GM21825 (cell line): ENCODE measurements at regions not wholly inside any gene's neighbourhood (a gene's known extent, or its start where the extent isn't known, plus 50 kb on each side); places are given as distances from the start of the nearest gene placed in this dataset.

Source experiments
- ATAC-seq: cut with Tn5 transposase; IDR thresholded peaks from one replicate; pipeline ENCODE4 v1.9.1; 2021; ENCODE audit warnings: mild to moderate bottlenecking, moderate library complexity; ENCODE audit not compliant: unreplicated experiment

- ATAC-seq, result no peak
Observed at GRCh38 chr16:79303206-79303605, 297.3 kb downstream of the MAF start.

DNA sequence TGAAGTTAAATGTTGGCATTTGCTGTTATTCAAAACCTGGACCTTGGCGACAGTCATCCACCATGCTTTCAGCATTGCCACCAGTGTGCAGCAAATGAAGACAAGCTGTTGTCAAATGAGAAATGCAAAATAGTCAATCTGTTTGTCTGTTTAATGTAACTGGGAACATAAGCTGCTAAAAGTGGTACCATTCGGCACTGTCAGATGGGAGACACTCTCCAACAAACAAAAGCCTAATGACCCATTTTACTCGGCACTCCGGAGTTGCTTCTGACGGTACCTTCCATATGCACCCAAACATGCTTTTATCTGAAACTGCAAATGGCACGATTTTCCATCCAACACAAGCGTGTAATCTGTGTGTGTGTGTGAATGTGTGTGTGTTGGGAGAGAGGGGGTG lies 297.8 kb downstream of the MAF start:
- no peak for ATAC-seq

DNA sequence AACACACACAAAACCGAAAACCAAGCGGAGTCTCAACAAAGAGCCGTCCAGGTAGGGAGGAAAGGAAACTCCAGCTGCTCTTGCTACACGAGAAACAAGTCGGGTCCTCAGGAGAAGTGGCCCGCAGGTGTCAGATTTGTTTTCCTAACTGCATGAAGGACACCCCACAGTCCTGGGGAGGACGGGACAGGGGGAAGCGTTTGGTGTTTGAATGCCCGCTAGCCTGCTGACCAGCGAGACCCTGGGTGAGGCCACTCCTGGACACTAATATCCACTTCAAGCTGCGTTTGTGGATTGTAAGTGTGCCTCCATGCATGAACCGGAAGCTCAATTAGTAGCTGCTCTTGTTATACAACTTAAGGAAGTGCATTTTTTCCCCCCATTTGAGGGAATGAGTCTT lies 299.5 kb downstream of the MAF start:
- no peak for ATAC-seq

DNA sequence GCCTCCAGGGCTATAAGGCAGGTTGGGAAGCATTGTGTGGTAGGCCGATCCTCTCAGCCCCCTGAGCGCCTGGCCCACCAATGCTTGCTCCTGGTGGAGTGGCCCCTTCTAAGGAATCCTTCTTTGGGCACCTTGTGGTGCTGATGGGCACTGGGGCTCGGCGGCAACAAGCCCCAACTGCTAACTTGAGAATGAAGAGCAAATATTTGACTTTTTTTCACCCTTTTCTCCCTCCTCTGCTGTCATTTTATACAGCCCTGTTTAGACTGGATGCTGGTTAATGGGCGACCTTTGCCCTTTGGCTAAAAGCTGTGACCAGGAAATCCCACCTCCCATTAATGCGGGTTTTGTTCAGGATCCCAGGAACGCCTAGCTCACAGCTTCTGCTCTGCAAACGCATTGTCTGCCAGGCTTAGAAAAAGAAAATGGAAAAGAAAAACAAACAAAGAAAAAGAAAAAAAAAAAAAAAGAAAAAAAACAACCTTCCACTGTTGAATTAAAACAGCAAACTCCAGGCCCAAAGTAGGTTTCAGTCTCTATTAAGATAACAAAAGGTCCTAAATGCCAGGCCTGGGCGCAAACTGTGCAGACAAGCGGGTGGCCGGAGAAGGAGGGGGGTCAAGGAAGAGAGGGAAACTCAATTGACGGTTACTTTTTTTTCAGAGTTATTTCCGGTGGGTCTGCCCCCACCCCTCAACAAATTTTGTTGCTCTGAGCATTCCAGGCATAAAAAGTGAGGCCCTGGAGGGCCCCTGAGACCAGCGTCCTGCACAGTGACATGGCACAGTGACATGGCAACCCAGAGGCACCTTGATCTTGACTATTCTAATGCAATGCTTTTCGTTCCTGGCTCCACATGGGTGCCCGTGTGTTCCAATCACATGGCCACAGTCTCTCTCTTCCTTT lies 301.4 kb downstream of the MAF start:
- no peak for ATAC-seq

DNA sequence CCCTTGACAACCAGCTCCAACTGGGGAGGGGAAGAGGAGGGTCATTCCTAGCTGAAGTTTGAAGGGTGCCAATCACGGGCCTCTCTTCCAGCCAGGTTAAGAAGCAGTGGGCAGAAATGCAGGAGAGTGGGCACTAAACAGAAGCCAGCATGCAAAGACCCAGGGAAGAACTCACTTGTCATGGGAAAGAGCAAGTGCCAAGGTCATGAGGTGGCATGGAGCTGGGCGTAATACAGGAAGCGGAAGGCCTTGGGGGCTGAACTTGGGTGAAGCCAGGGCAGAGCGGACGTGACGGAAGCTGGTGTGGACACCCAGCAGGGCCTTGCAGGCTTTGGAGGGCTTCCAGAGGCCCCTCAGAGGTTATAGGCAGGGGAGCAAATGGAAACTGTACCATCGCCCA lies 302.1 kb downstream of the MAF start:
- no peak for ATAC-seq

DNA sequence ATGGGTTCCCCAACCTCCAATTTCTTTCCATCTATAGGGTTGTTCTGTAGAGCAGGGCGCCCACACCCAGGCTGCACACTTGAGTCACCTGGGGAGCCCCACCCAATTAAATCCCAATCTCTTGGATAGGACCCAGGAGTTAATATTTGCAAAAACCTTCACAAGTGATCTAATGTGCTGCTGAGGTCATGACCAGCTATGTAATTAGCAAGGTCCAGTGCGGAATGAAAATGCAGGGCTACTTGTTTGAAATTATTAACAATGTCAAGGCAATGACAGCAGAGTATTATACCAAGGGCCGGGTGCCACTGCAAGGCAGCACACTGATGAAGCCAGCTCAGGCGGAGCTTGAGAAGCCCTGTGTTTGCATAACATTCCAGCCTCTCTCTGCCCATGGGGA lies 302.7 kb downstream of the MAF start:
- no peak for ATAC-seq

GRCh38 chr16:79297296-79297695 lies 303.2 kb downstream of the MAF start:
- ATAC-seq, result no peak

- ATAC-seq, result no peak
Observed at GRCh38 chr16:79296491-79296890, 304.0 kb downstream of the MAF start.

GRCh38 chr16:79295746-79296145 lies 304.8 kb downstream of the MAF start:
- ATAC-seq, result no peak

GRCh38 chr16:79295162-79295561 lies 305.4 kb downstream of the MAF start:
- no peak for ATAC-seq

- no peak for ATAC-seq
Observed at GRCh38 chr16:79294568-79294967, 306.0 kb downstream of the MAF start.

- ATAC-seq, result no peak
Observed at GRCh38 chr16:79293836-79294460, 306.6 kb downstream of the MAF start.

GRCh38 chr16:79288066-79288465 lies 312.5 kb downstream of the MAF start:
- no peak for ATAC-seq

DNA sequence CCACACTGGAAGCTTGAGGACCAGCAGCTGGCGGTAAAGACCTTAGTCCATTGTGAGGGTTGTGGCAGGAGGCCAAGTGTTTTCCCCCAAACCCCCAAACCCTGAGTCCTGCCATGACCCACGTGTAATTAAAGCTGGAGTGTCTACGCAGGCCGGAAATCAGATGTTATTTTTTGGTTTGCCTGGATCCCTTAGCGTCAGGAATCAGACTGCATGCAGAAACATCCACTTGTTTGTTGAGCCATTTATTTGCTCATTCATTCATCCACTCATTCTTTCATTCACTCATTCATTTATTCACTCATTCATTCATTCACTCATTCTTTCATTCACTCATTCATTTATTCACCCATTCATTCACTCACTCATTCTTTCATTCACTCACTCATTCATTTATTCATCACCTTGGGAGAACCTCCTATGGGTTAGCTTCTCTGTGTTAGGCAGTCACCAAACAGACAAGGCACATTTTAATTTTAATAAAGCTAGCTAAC lies 313.1 kb downstream of the MAF start:
- ATAC-seq, result peak; percentile 19

GRCh38 chr16:79286646-79287423 lies 313.7 kb downstream of the MAF start:
- ATAC-seq, result peak; percentile 93

- no peak for ATAC-seq
Observed at GRCh38 chr16:79284766-79285165, 315.8 kb downstream of the MAF start.

- peak; percentile 41 for ATAC-seq
Observed at GRCh38 chr16:79283578-79283977, 317.0 kb downstream of the MAF start.

GRCh38 chr16:79282806-79283205 lies 317.7 kb downstream of the MAF start:
- ATAC-seq, result no peak

- no peak for ATAC-seq
Observed at GRCh38 chr16:79278506-79278905, 322.0 kb downstream of the MAF start.

DNA sequence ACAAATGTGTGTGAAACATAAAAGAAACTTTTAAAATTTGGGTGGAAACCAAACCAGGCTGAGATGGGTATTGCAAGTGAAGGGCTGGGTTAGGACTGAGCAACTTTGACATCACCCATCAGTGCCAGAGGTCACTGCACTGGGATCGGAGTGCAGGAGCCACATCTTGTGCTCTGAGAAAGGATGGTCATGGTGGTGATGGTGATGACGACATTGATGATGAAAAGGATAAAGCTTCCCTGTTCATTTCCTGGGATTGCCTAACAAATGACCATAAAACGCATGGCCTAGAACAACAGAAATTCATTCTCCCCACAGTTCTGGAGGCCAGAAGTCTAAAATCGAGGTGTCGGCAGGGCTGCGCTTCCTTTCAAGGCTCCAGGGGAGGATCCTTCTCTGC lies 324.0 kb downstream of the MAF start:
- ATAC-seq, result no peak

GRCh38 chr16:79274264-79274663 lies 326.3 kb downstream of the MAF start:
- ATAC-seq, result no peak
